ENCODE measurements at regions not wholly inside any gene's neighbourhood (a gene's known extent, or its start where the extent isn't known, plus 50 kb on each side); places are given as distances from the start of the nearest gene placed in this dataset.

DNA sequence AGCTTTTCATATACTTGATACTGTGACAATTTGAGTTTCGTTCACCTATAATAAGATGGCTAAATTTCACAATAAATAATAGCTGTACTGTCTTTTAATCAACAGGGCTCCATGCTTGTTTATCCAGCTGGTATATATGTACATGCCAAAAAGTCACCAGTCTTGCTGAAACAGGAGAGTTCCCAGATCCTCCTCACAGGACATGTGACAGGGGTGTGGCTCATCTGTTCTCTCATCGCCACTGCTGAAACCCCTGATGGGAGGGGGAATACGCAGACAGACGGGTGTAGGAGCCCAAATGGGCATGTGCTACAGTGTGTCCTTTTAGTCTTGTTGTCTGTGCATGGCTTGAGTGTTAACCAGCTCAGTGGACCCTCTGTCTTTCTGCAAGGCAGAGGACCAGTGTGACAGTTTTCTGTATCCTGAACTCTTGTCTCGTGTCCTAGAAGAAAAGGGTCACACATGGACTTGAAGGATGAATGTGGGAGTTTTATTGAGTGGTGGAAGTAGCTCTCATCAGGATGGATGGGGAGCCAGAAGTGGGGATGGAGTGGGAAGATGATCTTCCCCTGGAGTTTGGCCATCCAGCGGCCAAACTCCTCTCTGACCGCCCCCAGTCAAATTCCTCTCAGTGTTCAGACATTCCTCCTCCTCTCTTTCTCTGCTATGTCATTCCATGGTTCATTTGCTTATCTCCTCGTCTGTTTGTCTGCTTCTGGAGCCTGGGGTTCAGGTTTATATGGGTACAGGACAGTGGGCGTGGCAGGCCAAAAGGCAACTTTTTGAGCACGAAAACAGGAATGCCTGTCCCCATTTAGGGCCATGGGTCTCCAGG is 113.1 kb upstream of the NECTIN3 start:
- TF ChIP-seq CTCF (IDR thresholded peaks at IDR 0.05) (no peak), FOXJ3 (CRISPR knock-in tag; IDR thresholded peaks at IDR 0.05; ENCODE audit: borderline replicate concordance) (no peak), TP53 (CRISPR knock-in tag; IDR thresholded peaks at IDR 0.05) (no peak), CREM (CRISPR knock-in tag; IDR thresholded peaks at IDR 0.05) (no peak), SOX15 (CRISPR knock-in tag; IDR thresholded peaks at IDR 0.05) (no peak), MAX (CRISPR knock-in tag; IDR thresholded peaks at IDR 0.05) (no peak), ARID4B (CRISPR knock-in tag; IDR thresholded peaks at IDR 0.05; ENCODE audit: borderline replicate concordance) (no peak), ELF4 (CRISPR knock-in tag; IDR thresholded peaks at IDR 0.05; ENCODE audit: low read depth) (no peak), AFF4 (CRISPR knock-in tag; IDR thresholded peaks at IDR 0.05; ENCODE audit: borderline replicate concordance) (no peak), JUN (CRISPR knock-in tag; IDR thresholded peaks at IDR 0.05) (no peak), OVOL2 (CRISPR knock-in tag; IDR thresholded peaks at IDR 0.05; ENCODE audit: borderline replicate concordance) (no peak)
- TF ChIP-seq, protein P1, sequence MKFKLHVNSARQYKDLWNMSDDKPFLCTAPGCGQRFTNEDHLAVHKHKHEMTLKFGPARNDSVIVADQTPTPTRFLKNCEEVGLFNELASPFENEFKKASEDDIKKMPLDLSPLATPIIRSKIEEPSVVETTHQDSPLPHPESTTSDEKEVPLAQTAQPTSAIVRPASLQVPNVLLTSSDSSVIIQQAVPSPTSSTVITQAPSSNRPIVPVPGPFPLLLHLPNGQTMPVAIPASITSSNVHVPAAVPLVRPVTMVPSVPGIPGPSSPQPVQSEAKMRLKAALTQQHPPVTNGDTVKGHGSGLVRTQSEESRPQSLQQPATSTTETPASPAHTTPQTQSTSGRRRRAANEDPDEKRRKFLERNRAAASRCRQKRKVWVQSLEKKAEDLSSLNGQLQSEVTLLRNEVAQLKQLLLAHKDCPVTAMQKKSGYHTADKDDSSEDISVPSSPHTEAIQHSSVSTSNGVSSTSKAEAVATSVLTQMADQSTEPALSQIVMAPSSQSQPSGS (CRISPR knock-in tag; IDR thresholded peaks at IDR 0.05; ENCODE audit: borderline replicate concordance, low read depth) = no peak
- TF ChIP-seq, protein P2, sequence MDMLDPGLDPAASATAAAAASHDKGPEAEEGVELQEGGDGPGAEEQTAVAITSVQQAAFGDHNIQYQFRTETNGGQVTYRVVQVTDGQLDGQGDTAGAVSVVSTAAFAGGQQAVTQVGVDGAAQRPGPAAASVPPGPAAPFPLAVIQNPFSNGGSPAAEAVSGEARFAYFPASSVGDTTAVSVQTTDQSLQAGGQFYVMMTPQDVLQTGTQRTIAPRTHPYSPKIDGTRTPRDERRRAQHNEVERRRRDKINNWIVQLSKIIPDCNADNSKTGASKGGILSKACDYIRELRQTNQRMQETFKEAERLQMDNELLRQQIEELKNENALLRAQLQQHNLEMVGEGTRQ (CRISPR knock-in tag; IDR thresholded peaks at IDR 0.05) = no peak

Data from WTC11 (cell line).